Spleen (tissue), 11 donors: ENCODE measurements at regions not wholly inside any gene's neighbourhood (a gene's known extent, or its start where the extent isn't known, plus 50 kb on each side); places are given as distances from the start of the nearest gene placed in this dataset.

Source experiments
- DNase-seq: peaks from one replicate; pipeline ENCODE4 v3.0.0-alpha.2; 2020
- H3K27ac ChIP-seq, 8 donors: fragments of 200-600 bp; sonication (generic) in 7 of 8; 1 replicate in 4 of 8; 2 replicates in 4 of 8; pipeline versions ENCODE4 v1.5.0 to v1.8.0; 2016 to 2021; ENCODE audit warnings: inconsistent platforms in 4 of 8, mild to moderate bottlenecking in 4 of 8, moderate library complexity in 1 of 8
- H3K27me3 ChIP-seq, 7 donors: fragments of 200-600 bp; sonication (generic) in 6 of 7; replicated peaks in 1 of 7; 1 replicate in 4 of 7; 2 replicates in 3 of 7; pipeline versions ENCODE4 v1.5.0 to v1.8.0; 2016 to 2021; ENCODE audit warnings: inconsistent platforms in 3 of 7, mild to moderate bottlenecking in 1 of 7
- H3K36me3 ChIP-seq, 6 donors: fragments of 200-600 bp; sonication (generic) in 5 of 6; 1 replicate in 4 of 6; 2 replicates in 2 of 6; pipeline versions ENCODE4 v1.5.0 to v1.8.0; 2016 to 2021; ENCODE audit warnings: inconsistent platforms in 2 of 6
- H3K4me1 ChIP-seq, 6 donors: fragments of 200-600 bp; sonication (generic) in 5 of 6; 1 replicate in 3 of 6; 2 replicates in 3 of 6; pipeline versions ENCODE4 v1.5.0 to v1.8.0; 2016 to 2021; ENCODE audit warnings: inconsistent platforms in 3 of 6
- H3K4me3 ChIP-seq, 8 donors: fragments of 200-600 bp; sonication (generic) in 7 of 8; 1 replicate in 4 of 8; 2 replicates in 4 of 8; pipeline versions ENCODE4 v1.5.0 to v1.8.0; 2016 to 2021; ENCODE audit warnings: inconsistent platforms in 4 of 8, mild to moderate bottlenecking in 4 of 8, moderate library complexity in 2 of 8
- H3K9me3 ChIP-seq, 8 donors: fragments of 200-600 bp; sonication (generic) in 7 of 8; 1 replicate in 4 of 8; 2 replicates in 4 of 8; pipeline versions ENCODE4 v1.5.0 to v1.8.0; 2016 to 2021; ENCODE audit warnings: inconsistent platforms in 4 of 8
- CTCF ChIP-seq, 11 experiments: fragments of 200-600 bp in 7 of 11; fragments of 450-650 bp in 4 of 11; sonication (generic) in 4 of 11; IDR thresholded peaks in 8 of 11; conservative IDR thresholded peaks in 3 of 11; 1 replicate in 7 of 11; 2 replicates in 4 of 11; pipeline versions ENCODE4 v1.4.0 to v1.8.0; 2016 to 2021; ENCODE audit warnings: antibody characterized with exemption in 11 of 11, inconsistent platforms in 4 of 11, mild to moderate bottlenecking in 1 of 11
- POLR2A ChIP-seq, 3 donors: fragments of 450-650 bp; IDR thresholded peaks; one replicate each; pipeline ENCODE4 v1.5.1; 2017; ENCODE audit warnings: antibody characterized with exemption in 3 of 3, mild to moderate bottlenecking in 1 of 3
- POLR2AphosphoS5 ChIP-seq, 3 donors: sonication (generic); formaldehyde crosslinking; IDR thresholded peaks; one replicate each; pipeline ENCODE4 v1.5.1; 2017; ENCODE audit warnings: antibody characterized with exemption in 3 of 3
- WGBS, 5 donors: extraction: QIAGEN DNeasy Blood & Tissue Kit in 3 of 5; methylation state at CpG; one replicate each; pipeline versions ENCODE4 v1.1.5 to v1.1.7; 2013 to 2018; 5-methylcytosine and 5-hydroxymethylcytosine counted together
- intact Hi-C: fragments of 100-400 bp; cut with DNase I; formaldehyde crosslinking; loops from one replicate; pipeline ENCODE4 v1.15.0; 2023; ENCODE audit warnings: low total_unique reads
- donor health status: healthy with polysubstance abuse.
- donor health status: DM: no; HTN: no; CAD: no; lungs with moderate emphysema.
- donor health status: DM: no; HTN: no; CAD: no.
- donor health status: Bipolar disorder and iron deficiency.
- donor health status: healthy.
- donor health status: DM: no; HTN: no; CAD: no.
- donor health status: DM: yes; HTN: yes; CAD: no.

GRCh38 chr5:63687854-63688516 is 274.3 kb downstream of the HTR1A start:
- no peak for TF ChIP-seq POLR2AphosphoS5 (IDR thresholded peaks at IDR 0.05)
- TF ChIP-seq CTCF (IDR thresholded peaks at IDR 0.05 in 8 of 11, conservative IDR thresholded peaks at IDR 0.05 in 3 of 11), result no peak
- TF ChIP-seq POLR2A (IDR thresholded peaks at IDR 0.05), result no peak
- no peak overlapping the region for H3K4me3 ChIP-seq
- no peak for DNase-seq
- H3K27me3 ChIP-seq, result no peaks in the 10 kb centered on the region
- H3K27ac ChIP-seq, result no peak overlapping the region
- WGBS, 5 donors, result 68 to 79% (median 73%) methylated on average over 5 to 6 of the region's 6 CpGs
- H3K4me1 ChIP-seq, result no peaks in the 10 kb centered on the region
- H3K9me3 ChIP-seq, result peaks cover 0 to 4% (median 0%) of the 10 kb centered on the region in 8 donors
- intact Hi-C loops, result no loop called here
- H3K36me3 ChIP-seq, result no peaks in the 10 kb centered on the region

- Histone ChIP-seq H3K4me3 (no peak overlapping the region), H3K27me3 (no peaks in the 10 kb centered on the region), H3K9me3 (peaks cover 0 to 6% (median under 1%) of the 10 kb centered on the region in 8 donors), H3K27ac (no peak overlapping the region), H3K4me1 (no peaks in the 10 kb centered on the region), H3K36me3 (no peaks in the 10 kb centered on the region)
- DNase-seq, result no peak
- TF ChIP-seq CTCF (IDR thresholded peaks at IDR 0.05 in 8 of 11, conservative IDR thresholded peaks at IDR 0.05 in 3 of 11), result no peak
- no peak for TF ChIP-seq POLR2AphosphoS5 (IDR thresholded peaks at IDR 0.05)
- TF ChIP-seq POLR2A (IDR thresholded peaks at IDR 0.05), result no peak
- intact Hi-C loops, result no loop called here
- 77 to 85% (median 80%) methylated on average over 5 of the region's 5 CpGs for WGBS, 5 donors
Observed at GRCh38 chr5:63686938-63687337, 275.3 kb downstream of the HTR1A start.

GRCh38 chr5:63686181-63686580 is 276.1 kb downstream of the HTR1A start:
- TF ChIP-seq CTCF (IDR thresholded peaks at IDR 0.05 in 8 of 11, conservative IDR thresholded peaks at IDR 0.05 in 3 of 11), result no peak
- TF ChIP-seq POLR2AphosphoS5 (IDR thresholded peaks at IDR 0.05), result no peak
- TF ChIP-seq POLR2A (IDR thresholded peaks at IDR 0.05), result no peak
- no peaks in the 10 kb centered on the region for H3K36me3 ChIP-seq
- peaks cover 0 to 7% (median 2%) of the 10 kb centered on the region in 8 donors for H3K9me3 ChIP-seq
- no peaks in the 10 kb centered on the region for H3K4me1 ChIP-seq
- DNase-seq, result no peak
- intact Hi-C loops, result no loop called here
- H3K27me3 ChIP-seq, result no peaks in the 10 kb centered on the region
- H3K27ac ChIP-seq, result no peak overlapping the region
- no peak overlapping the region for H3K4me3 ChIP-seq
- WGBS, 5 donors, result 54 to 63% (median 58%) methylated on average over 2 of the region's 2 CpGs

- Histone ChIP-seq H3K4me3 (no peak overlapping the region), H3K4me1 (no peaks in the 10 kb centered on the region), H3K9me3 (peaks cover 0 to 7% (median 2%) of the 10 kb centered on the region in 8 donors), H3K27ac (no peak overlapping the region), H3K27me3 (no peaks in the 10 kb centered on the region), H3K36me3 (no peaks in the 10 kb centered on the region)
- no peak for TF ChIP-seq POLR2AphosphoS5 (IDR thresholded peaks at IDR 0.05)
- no peak for DNase-seq
- intact Hi-C loops, result no loop called here
Observed at GRCh38 chr5:63685454-63685853, 276.8 kb downstream of the HTR1A start.
